A204.1 (cell line): ENCODE measurements at regions not wholly inside any gene's neighbourhood (a gene's known extent, or its start where the extent isn't known, plus 50 kb on each side); places are given as distances from the start of the nearest gene placed in this dataset.

Experiments used
- FAIRE-seq: peaks from 2 replicates; lab custom pipeline; 2012; peaks lifted over from hg19 to GRCh38; lab: Jason Lieb, UNC

GRCh38 chr5:124663101-124663506 is 83.3 kb downstream of the ZNF608 start:
- FAIRE-seq: no peak

- peak; percentile 98 for FAIRE-seq
Measured at GRCh38 chr5:124662181-124662781, 84.2 kb downstream of the ZNF608 start.

GRCh38 chr5:124661317-124662141 is 84.9 kb downstream of the ZNF608 start:
- no peak for FAIRE-seq

GRCh38 chr5:124660229-124661093 is 86.0 kb downstream of the ZNF608 start:
- peak; percentile 30 for FAIRE-seq

- FAIRE-seq: peak; percentile 98
Measured at GRCh38 chr5:124659798-124660197, 86.6 kb downstream of the ZNF608 start.

- no peak for FAIRE-seq
Measured at GRCh38 chr5:124658867-124659557, 87.4 kb downstream of the ZNF608 start.

GRCh38 chr5:124655921-124656511 is 90.4 kb downstream of the ZNF608 start:
- peak; percentile 96 for FAIRE-seq

GRCh38 chr5:124655251-124655917 is 91.1 kb downstream of the ZNF608 start:
- FAIRE-seq: no peak

- FAIRE-seq: no peak
Measured at GRCh38 chr5:124654418-124654817, 92.0 kb downstream of the ZNF608 start.

- FAIRE-seq: no peak
Measured at GRCh38 chr5:124653666-124654065, 92.8 kb downstream of the ZNF608 start.

- FAIRE-seq: peak; percentile 87
Measured at GRCh38 chr5:124652892-124653441, 93.5 kb downstream of the ZNF608 start.

- FAIRE-seq: peak; percentile 79
Measured at GRCh38 chr5:124652514-124652819, 94.0 kb downstream of the ZNF608 start.

GRCh38 chr5:124651663-124652513 is 94.6 kb downstream of the ZNF608 start:
- peak; percentile 6 for FAIRE-seq

- FAIRE-seq: peak; percentile 92
Measured at GRCh38 chr5:124650951-124651662, 95.3 kb downstream of the ZNF608 start.

GRCh38 chr5:124650147-124650561 is 96.3 kb downstream of the ZNF608 start:
- no peak for FAIRE-seq

- FAIRE-seq: peak; percentile 51
Measured at GRCh38 chr5:124649491-124650146, 96.8 kb downstream of the ZNF608 start.

- no peak for FAIRE-seq
Measured at GRCh38 chr5:124648902-124649467, 97.5 kb downstream of the ZNF608 start.

GRCh38 chr5:124647352-124647751 is 99.1 kb downstream of the ZNF608 start:
- no peak for FAIRE-seq

GRCh38 chr5:124645396-124645795 is 101.0 kb downstream of the ZNF608 start:
- FAIRE-seq: no peak
